K562 (cell line): ENCODE measurements at regions not wholly inside any gene's neighbourhood (a gene's known extent, or its start where the extent isn't known, plus 50 kb on each side); places are given as distances from the start of the nearest gene placed in this dataset.

ENCODE experiments used
- ATAC-seq: fragments of 200-7000 bp; cut with Tn5 transposase; 3 replicates; pipeline ENCODE4 v1.9.1; 2020; ENCODE audit warnings: moderate library complexity
- BruUV-seq: library from RNA; stranded (reverse); fragments of 400-500 nt; replicated peaks from 2 replicates; lab custom pipeline; 2021; lab: Mats Ljungman, UMichigan
- CTCF ChIA-PET: fragments of 300-600 bp; formaldehyde crosslinking; extraction: SDS; loops from one replicate; lab custom pipeline; 2021; ENCODE audit warnings: low intra/inter-chr PET ratio; lab: Yijun Ruan, JAX
- POLR2A ChIA-PET: fragments of 300-600, 350-650 bp; sonication (Branson Sonifier 250); formaldehyde crosslinking; extraction: SDS; loops from one replicate; lab custom pipeline; 2021; ENCODE audit warnings: antibody characterized with exemption, inconsistent platforms; lab: Yijun Ruan, JAX
- DNase-seq, 4 experiments: peaks; one replicate each; pipeline versions ENCODE4 v3.0.0 to v3.0.0-alpha.2; 2011 to 2018; ENCODE audit warnings: low spot score in 3 of 4, mixed read lengths in 3 of 4; ENCODE audit errors: extremely low read depth in 1 of 4
- FAIRE-seq: peaks from 2 replicates; lab custom pipeline; 2011; peaks lifted over from hg19 to GRCh38; lab: Jason Lieb, UNC
- H2AFZ ChIP-seq: 2 replicates; pipeline ENCODE4 v1.6.0; 2011; ENCODE audit warnings: low read depth, low read length, control low read depth, inconsistent platforms
- H3K27ac ChIP-seq: fragments of 200-600 bp; 3 replicates; pipeline ENCODE4 v1.8.0; 2011; ENCODE audit warnings: low read depth, mild to moderate bottlenecking, control low read depth, inconsistent platforms, low read length, moderate library complexity, mixed read lengths; ENCODE audit errors: extremely low read depth
- H3K27me3 ChIP-seq, 2 experiments: fragments of 300-600 bp in 1 of 2; 2 replicates in 1 of 2; 3 replicates in 1 of 2; pipeline versions ENCODE4 v1.6.0 to v1.8.0; 2011; ENCODE audit warnings: inconsistent platforms in 2 of 2, low read length in 2 of 2, mild to moderate bottlenecking in 1 of 2, mixed read lengths in 1 of 2, moderate library complexity in 1 of 2; ENCODE audit not compliant: control insufficient read depth in 2 of 2, insufficient read depth in 2 of 2
- H3K36me3 ChIP-seq: fragments of 300-600 bp; 3 replicates; pipeline ENCODE4 v1.8.0; 2011; ENCODE audit warnings: mild to moderate bottlenecking, low read length, inconsistent platforms; ENCODE audit not compliant: control insufficient read depth, insufficient read depth
- H3K4me1 ChIP-seq, 2 experiments: fragments of 200-600 bp in 1 of 2; replicated peaks in 1 of 2; 2 replicates in 1 of 2; 3 replicates in 1 of 2; pipeline versions ENCODE4 v1.5.1 to v1.8.0; 2011; ENCODE audit warnings: inconsistent platforms in 2 of 2, low read length in 2 of 2, mild to moderate bottlenecking in 1 of 2, mixed read lengths in 1 of 2, moderate library complexity in 1 of 2; ENCODE audit not compliant: control insufficient read depth in 2 of 2, insufficient read depth in 2 of 2
- H3K4me2 ChIP-seq: 2 replicates; pipeline ENCODE4 v1.6.1; 2011; ENCODE audit warnings: low read length, control low read depth, inconsistent platforms, mixed read lengths; ENCODE audit not compliant: insufficient read depth
- H3K4me3 ChIP-seq: fragments of 200-600 bp; sonication (generic), shearing (Covaris generic); 2 replicates; pipeline ENCODE4 v1.5.1; 2016; ENCODE audit warnings: control low read depth, inconsistent platforms
- H3K79me2 ChIP-seq: fragments of 200-600 bp; 3 replicates; pipeline ENCODE4 v1.8.0; 2011; ENCODE audit warnings: low read length, inconsistent platforms; ENCODE audit not compliant: control insufficient read depth, insufficient read depth
- H3K9ac ChIP-seq, 2 experiments: 2 replicates each; pipeline versions ENCODE4 v1.6.0 to v1.6.1; 2011; ENCODE audit warnings: low read depth in 2 of 2, low read length in 2 of 2, control low read depth in 1 of 2, inconsistent platforms in 1 of 2, mild to moderate bottlenecking in 1 of 2, mixed read lengths in 1 of 2; ENCODE audit not compliant: insufficient read depth in 1 of 2
- H3K9me1 ChIP-seq: one replicate; pipeline ENCODE4 v1.6.0; 2011; ENCODE audit warnings: inconsistent platforms, mild to moderate bottlenecking, low read length, moderate library complexity; ENCODE audit not compliant: control insufficient read depth, insufficient read depth
- H3K9me3 ChIP-seq: replicated peaks from 2 replicates; pipeline ENCODE4 v1.5.1; 2011; ENCODE audit warnings: low read depth, low read length, inconsistent platforms; ENCODE audit not compliant: control insufficient read depth, insufficient read depth
- H4K20me1 ChIP-seq: replicated peaks from 2 replicates; pipeline ENCODE4 v1.6.1; 2011; ENCODE audit warnings: low read length, inconsistent platforms, mixed read lengths; ENCODE audit not compliant: control insufficient read depth, insufficient read depth
- MAFG ChIP-seq: fragments of 450-650 bp; conservative IDR thresholded peaks from 2 replicates; pipeline ENCODE4 v1.6.1; 2016; ENCODE audit warnings: missing genetic modification characterization, missing compliant biosample characterization
- NFYB ChIP-seq: IDR thresholded peaks from 2 replicates; pipeline ENCODE4 v1.6.1; 2011; ENCODE audit warnings: mild to moderate bottlenecking, moderate library complexity; ENCODE audit not compliant: insufficient read length; ENCODE audit errors: extremely low read depth
- PHTF2 ChIP-seq: fragments of 250-450 bp; sonication (Bioruptor Pico); IDR thresholded peaks from 2 replicates; pipeline ENCODE4 v1.5.0; 2021; ENCODE audit warnings: mild to moderate bottlenecking
- POLR2H ChIP-seq: IDR thresholded peaks from 2 replicates; pipeline ENCODE4 v1.6.1; 2016; ENCODE audit warnings: missing genetic modification characterization, low read depth, mild to moderate bottlenecking, control low read depth, missing compliant biosample characterization, moderate library complexity
- RBM25 ChIP-seq: fragments of 200-400 bp; formaldehyde crosslinking; IDR thresholded peaks from 2 replicates; pipeline ENCODE4 v1.6.1; 2018; ENCODE audit warnings: low read length, low read depth, moderate library complexity; ENCODE audit not compliant: severe bottlenecking
- SIN3A ChIP-seq, 2 experiments: fragments of 150-350 bp in 1 of 2; IDR thresholded peaks; 2 replicates each; pipeline ENCODE4 v1.6.1; 2011 to 2016; ENCODE audit warnings: borderline replicate concordance in 2 of 2, low read depth in 2 of 2, low read length in 2 of 2, mild to moderate bottlenecking in 2 of 2, moderate library complexity in 2 of 2; ENCODE audit not compliant: control insufficient read depth in 1 of 2
- SIX5 ChIP-seq, 2 experiments: IDR thresholded peaks; 2 replicates each; pipeline ENCODE4 v1.6.1; 2011; ENCODE audit warnings: low read length in 2 of 2, borderline replicate concordance in 1 of 2, low read depth in 1 of 2, mild to moderate bottlenecking in 1 of 2, moderate library complexity in 1 of 2; ENCODE audit not compliant: insufficient read depth in 1 of 2
- THRAP3 ChIP-seq: fragments of 450-650 bp; IDR thresholded peaks from 2 replicates; pipeline ENCODE4 v1.6.1; 2016; ENCODE audit warnings: mild to moderate bottlenecking, inconsistent platforms, borderline replicate concordance
- ZNF239 ChIP-seq: fragments of 250-450 bp; sonication (Bioruptor Pico); IDR thresholded peaks from 2 replicates; pipeline ENCODE4 v1.4.0; 2020; ENCODE audit warnings: mild to moderate bottlenecking
- ZNF584 ChIP-seq: fragments of 200-800 bp; sonication (Bioruptor generic); IDR thresholded peaks from 2 replicates; pipeline ENCODE4 v1.6.1; 2016; ENCODE audit warnings: low read depth, mild to moderate bottlenecking, missing genetic modification characterization, missing compliant biosample characterization
- WGBS: fragments of 100-300 bp; shearing (Covaris generic); methylation state at CpG from one replicate; pipeline ENCODE4 v1.1.6; 2016; ENCODE audit warnings: low coverage, mixed read lengths; ENCODE audit not compliant: insufficient coverage; ENCODE audit errors: missing lambda C conversion rate; 5-methylcytosine and 5-hydroxymethylcytosine counted together
- in situ Hi-C: fragments of 300-500 bp; cut with MboI; formaldehyde crosslinking; loops from 4 replicates; pipeline ENCODE4 v1.15.0; 2018; ENCODE audit warnings: inconsistent platforms, mixed read lengths
- intact Hi-C: fragments of 100-400 bp; cut with micrococcal nuclease; formaldehyde crosslinking; loops from 2 replicates; pipeline ENCODE4 v1.14.2; 2022
- TF ChIP-seq, protein P1 (sequence below): fragments of 200-800 bp; sonication (Bioruptor generic); IDR thresholded peaks from 2 replicates; pipeline ENCODE4 v1.6.1; 2017; ENCODE audit warnings: missing genetic modification characterization, missing compliant biosample characterization

- ATAC-seq, result no peak
- H3K4me3 ChIP-seq, result no peak overlapping the region
- no TSS peak for BruUV-seq
- 5% methylated on average over 6 of the region's 6 CpGs for WGBS
- DNase-seq, result no peak
- no peak overlapping the region for H3K27ac ChIP-seq
- no peaks in the 10 kb centered on the region for H3K9me1 ChIP-seq
- TF ChIP-seq NFYB (no peak), ZNF239 (peak; percentile 90), MAFG (tag) (no peak), RBM25 (peak; percentile 42)
- intact Hi-C loops (no loop called here), in situ Hi-C loops (no loop called here)
- H4K20me1 ChIP-seq, result no peaks in the 10 kb centered on the region
- H3K4me2 ChIP-seq, result no peak overlapping the region
- CTCF ChIA-PET, result no interaction called here
- H2AFZ ChIP-seq, result no peak overlapping the region
- H3K9me3 ChIP-seq, result no peaks in the 10 kb centered on the region
- no peak for FAIRE-seq
- H3K79me2 ChIP-seq, result no peaks in the 10 kb centered on the region
- no peaks in the 10 kb centered on the region for H3K36me3 ChIP-seq
- no peaks in the 10 kb centered on the region for H3K4me1 ChIP-seq
- H3K27me3 ChIP-seq, result no peaks in the 10 kb centered on the region
- no peak overlapping the region for H3K9ac ChIP-seq
- POLR2A ChIA-PET, result no interaction called here
These were observed 260.6 kb downstream of the BCL11B start for GRCh38 chr14:99011385-99011784.

DNA sequence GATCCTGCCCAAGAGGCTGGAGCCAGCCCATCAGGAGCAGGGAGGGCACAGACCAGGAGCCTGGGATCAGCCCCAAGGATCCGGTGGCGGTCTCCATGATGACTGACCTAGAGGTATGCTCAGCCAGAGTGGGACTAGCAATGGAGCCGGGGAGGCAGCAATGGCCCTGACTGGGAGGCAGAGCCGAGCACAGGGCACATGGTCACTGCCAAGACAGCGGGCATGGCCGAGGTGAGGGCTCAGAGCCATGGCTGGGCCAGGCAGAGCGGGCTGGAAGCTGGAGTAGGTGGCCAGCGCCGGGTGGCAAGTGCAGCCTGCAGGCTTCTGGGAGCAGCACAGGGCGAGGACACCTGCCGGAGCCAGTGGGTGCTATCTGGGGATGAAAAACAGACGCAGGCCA lies 259.3 kb downstream of the BCL11B start:
- ATAC-seq, result no peak
- 2% methylated on average over 7 of the region's 12 CpGs for WGBS
- H2AFZ ChIP-seq, result no peak overlapping the region

More for the DNA sequence above, 259.3 kb downstream of the BCL11B start:
- Histone ChIP-seq H3K79me2 (no peaks in the 10 kb centered on the region), H3K9ac (no peak overlapping the region), H3K36me3 (no peaks in the 10 kb centered on the region), H3K4me1 (no peaks in the 10 kb centered on the region), H3K27me3 (no peaks in the 10 kb centered on the region), H3K27ac (no peak overlapping the region), H3K9me3 (no peaks in the 10 kb centered on the region), H4K20me1 (no peaks in the 10 kb centered on the region), H3K9me1 (no peaks in the 10 kb centered on the region), H3K4me2 (no peak overlapping the region), H3K4me3 (no peak overlapping the region)
- CTCF ChIA-PET, result no interaction called here
- in situ Hi-C loops (no loop called here), intact Hi-C loops (no loop called here)
- TF ChIP-seq POLR2H (no peak), ZNF584 (no peak), THRAP3 (no peak), PHTF2 (CRISPR knock-in tag) (no peak), SIN3A (IDR thresholded peaks at IDR 0.05; ENCODE audit: borderline replicate concordance in 2 of 2, control insufficient read depth in 1 of 2, low read depth in 2 of 2, low read length in 2 of 2) (no peak), SIX5 (IDR thresholded peaks at IDR 0.05; ENCODE audit: borderline replicate concordance in 1 of 2, insufficient read depth in 1 of 2, low read depth in 1 of 2, low read length in 2 of 2) (no peak)
- TF ChIP-seq, protein P1, sequence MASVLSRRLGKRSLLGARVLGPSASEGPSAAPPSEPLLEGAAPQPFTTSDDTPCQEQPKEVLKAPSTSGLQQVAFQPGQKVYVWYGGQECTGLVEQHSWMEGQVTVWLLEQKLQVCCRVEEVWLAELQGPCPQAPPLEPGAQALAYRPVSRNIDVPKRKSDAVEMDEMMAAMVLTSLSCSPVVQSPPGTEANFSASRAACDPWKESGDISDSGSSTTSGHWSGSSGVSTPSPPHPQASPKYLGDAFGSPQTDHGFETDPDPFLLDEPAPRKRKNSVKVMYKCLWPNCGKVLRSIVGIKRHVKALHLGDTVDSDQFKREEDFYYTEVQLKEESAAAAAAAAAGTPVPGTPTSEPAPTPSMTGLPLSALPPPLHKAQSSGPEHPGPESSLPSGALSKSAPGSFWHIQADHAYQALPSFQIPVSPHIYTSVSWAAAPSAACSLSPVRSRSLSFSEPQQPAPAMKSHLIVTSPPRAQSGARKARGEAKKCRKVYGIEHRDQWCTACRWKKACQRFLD (CRISPR knock-in tag), result no peak
- BruUV-seq, result no TSS peak
- POLR2A ChIA-PET, result no interaction called here
- no peak for DNase-seq
- FAIRE-seq, result no peak
